ENCODE measurements at regions not wholly inside any gene's neighbourhood (a gene's known extent, or its start where the extent isn't known, plus 50 kb on each side); places are given as distances from the start of the nearest gene placed in this dataset.
"Not testable (repeated sequence)": the region's sequence is repeated elsewhere in the genome, so short reads cannot be mapped to it uniquely, and the experiment has no call there.

DNA sequence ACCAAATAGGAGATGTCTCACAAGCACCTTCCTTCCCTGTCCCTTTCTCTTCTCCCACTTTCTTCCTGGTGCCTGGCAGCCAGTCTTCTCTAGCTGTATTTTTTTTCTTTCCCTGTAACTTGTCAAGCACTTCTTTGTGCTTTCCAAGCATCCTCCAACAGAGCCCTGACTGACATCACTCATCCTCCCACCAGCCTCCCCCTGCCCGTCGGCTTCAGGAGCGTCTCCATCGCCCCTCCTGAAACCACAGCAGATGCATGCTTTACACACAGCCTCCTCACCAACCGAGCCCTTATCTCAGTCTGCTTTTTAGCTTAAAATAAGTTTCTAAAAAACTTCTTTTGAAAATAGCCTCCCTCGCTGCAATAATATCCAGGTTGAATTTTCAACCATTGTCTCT is 268.7 kb upstream of the CDH5 start:
- no peak for TF ChIP-seq CTCF (IDR thresholded peaks at IDR 0.05; ENCODE audit: extremely low read depth, missing control alignments)
- no peak for DNase-seq (ENCODE audit: low spot score)

DNA sequence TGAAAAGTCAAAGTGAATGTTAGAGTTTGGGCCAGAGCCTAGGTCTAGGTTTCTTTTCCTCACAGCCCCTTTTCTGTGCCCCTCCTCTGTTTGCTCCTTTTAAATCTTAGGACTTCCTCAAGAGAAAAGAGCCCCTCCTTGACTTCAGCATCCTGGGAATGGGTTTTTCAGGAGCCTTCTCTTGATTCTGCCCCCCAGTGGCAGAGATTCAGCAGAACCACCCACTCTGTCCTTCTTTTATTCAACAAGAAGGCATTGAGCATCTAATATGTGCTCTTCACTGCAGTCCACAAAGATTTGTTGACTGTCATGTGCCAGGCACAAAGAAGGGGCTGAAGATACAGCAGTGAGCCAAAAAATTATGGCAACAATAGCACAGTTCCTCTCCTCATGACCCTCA is 270.8 kb upstream of the CDH5 start:
- TF ChIP-seq CTCF (IDR thresholded peaks at IDR 0.05; ENCODE audit: extremely low read depth, missing control alignments), result no peak
- no peak for DNase-seq (ENCODE audit: low spot score)

DNA sequence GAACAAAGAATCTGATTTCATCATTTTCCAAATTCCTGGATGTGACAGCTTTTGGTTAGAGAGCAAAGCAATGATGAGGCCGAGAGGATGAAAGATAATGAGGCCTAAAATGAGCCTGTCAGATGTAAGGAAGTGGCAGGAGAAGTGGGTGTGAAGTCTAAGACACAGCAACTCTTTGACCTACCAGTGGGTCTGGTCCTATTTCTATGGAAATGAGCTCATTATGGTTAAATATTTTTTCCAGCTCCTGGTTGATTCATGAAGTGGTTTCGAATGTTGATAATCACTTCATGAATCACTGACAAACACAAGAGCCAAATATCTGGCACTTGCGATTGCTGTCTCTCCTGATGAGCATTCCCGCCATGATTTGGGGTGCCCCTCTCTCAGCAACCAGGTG is 273.3 kb upstream of the CDH5 start:
- no peak for DNase-seq (ENCODE audit: low spot score)

DNA sequence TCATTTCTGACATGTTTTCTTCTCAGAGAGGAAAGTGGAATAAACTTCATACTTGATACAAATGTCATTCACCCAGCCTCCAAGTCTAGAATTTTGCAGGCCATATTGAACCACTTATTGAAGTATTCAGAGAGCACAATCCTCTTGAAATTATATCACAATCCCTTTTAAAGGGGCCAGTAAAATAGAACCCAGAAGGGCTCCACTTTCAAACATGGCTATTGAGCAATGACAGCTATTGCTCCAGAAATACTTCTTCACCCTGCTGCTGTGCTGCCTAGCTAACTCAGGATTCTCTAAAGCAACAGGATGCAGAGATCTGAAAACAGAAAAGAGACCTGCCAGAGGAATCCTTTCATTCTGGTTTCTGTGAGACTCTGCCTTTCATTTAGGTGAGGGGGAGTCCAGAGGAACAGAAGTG is 275.0 kb upstream of the CDH5 start:
- no peak for TF ChIP-seq CTCF (IDR thresholded peaks at IDR 0.05; ENCODE audit: extremely low read depth, missing control alignments)
- DNase-seq (ENCODE audit: low spot score), result no peak

More for the DNA sequence above, 273.3 kb upstream of the CDH5 start:
- no peak for TF ChIP-seq CTCF (IDR thresholded peaks at IDR 0.05; ENCODE audit: extremely low read depth, missing control alignments)

- no peak for DNase-seq (ENCODE audit: low spot score)
- TF ChIP-seq CTCF (IDR thresholded peaks at IDR 0.05; ENCODE audit: extremely low read depth, missing control alignments), result no peak
Observed at GRCh38 chr16:66088681-66089080, 277.8 kb upstream of the CDH5 start.

DNA sequence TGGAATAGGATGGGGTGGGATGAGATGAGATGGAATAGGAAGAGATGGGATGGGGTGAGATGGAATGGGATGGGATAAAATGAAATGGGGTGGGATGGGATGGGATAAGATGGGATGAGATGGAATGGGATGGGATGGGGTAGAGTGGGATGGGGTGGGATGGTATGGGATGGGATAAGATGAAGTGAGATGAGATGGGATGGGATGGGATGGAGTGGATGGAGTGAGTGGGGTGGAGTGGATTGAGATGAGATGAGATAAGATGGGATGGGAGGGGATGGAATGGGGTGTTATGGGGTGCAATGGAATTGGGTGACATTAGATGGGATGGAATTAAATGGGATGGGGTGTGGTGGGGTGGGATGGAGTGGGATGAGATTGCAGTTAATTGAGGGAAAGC is 279.2 kb upstream of the CDH5 start:
- DNase-seq (ENCODE audit: low spot score), result no peak
- no peak for TF ChIP-seq CTCF (IDR thresholded peaks at IDR 0.05; ENCODE audit: extremely low read depth, missing control alignments)

- no peak for DNase-seq (ENCODE audit: low spot score)
- no peak for TF ChIP-seq CTCF (IDR thresholded peaks at IDR 0.05; ENCODE audit: extremely low read depth, missing control alignments)
Observed at GRCh38 chr16:66085651-66086050, 280.8 kb upstream of the CDH5 start.

- not testable (repeated sequence) for DNase-seq (ENCODE audit: low spot score)
Observed at GRCh38 chr16:66084731-66085130, 281.8 kb upstream of the CDH5 start.
